Stimulated activated naive CD8-positive, alpha-beta T cell treated with anti-CD3 and anti-CD28 coated beads, Interleukin-15, Interleukin-2, amounts not matched to agents 100 U/mL and 50 U/mL, for 24 hours (primary cell): ENCODE measurements at regions not wholly inside any gene's neighbourhood (a gene's known extent, or its start where the extent isn't known, plus 50 kb on each side); places are given as distances from the start of the nearest gene placed in this dataset.
A peak's percentile ranks its signal among the peaks of the same experiment; 100 is the strongest.
"Not testable (repeated sequence)": the region's sequence is repeated elsewhere in the genome, so short reads cannot be mapped to it uniquely, and the experiment has no call there.

Experiments used
- ATAC-seq: fragments of 150-1000 bp; cut with Tn5 transposase; one replicate; pipeline ENCODE4 v1.10.0; 2021
- DNase-seq: peaks from one replicate; pipeline ENCODE4 v3.0.0; 2021

DNA sequence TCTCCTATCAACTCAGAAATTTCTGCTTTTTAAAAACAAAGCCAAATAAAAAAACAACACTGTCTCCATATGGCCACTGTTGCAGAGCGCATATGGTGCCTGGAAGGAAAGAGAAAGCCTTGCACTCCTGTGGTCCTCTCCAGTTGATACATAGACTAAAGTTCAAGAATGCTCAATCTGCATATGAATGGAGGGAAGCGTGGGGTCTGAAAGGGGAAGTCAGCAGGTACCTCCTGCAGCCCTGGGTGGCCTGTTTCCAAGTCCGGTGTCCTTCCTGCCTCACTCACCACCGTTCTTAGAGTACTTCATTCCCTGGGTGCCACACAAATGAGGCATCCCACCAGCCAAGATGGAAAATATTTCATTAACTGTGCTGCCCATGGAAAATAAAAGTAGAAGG lies 138.3 kb upstream of the PALS2 start:
- no peak for ATAC-seq
- no peak for DNase-seq

DNA sequence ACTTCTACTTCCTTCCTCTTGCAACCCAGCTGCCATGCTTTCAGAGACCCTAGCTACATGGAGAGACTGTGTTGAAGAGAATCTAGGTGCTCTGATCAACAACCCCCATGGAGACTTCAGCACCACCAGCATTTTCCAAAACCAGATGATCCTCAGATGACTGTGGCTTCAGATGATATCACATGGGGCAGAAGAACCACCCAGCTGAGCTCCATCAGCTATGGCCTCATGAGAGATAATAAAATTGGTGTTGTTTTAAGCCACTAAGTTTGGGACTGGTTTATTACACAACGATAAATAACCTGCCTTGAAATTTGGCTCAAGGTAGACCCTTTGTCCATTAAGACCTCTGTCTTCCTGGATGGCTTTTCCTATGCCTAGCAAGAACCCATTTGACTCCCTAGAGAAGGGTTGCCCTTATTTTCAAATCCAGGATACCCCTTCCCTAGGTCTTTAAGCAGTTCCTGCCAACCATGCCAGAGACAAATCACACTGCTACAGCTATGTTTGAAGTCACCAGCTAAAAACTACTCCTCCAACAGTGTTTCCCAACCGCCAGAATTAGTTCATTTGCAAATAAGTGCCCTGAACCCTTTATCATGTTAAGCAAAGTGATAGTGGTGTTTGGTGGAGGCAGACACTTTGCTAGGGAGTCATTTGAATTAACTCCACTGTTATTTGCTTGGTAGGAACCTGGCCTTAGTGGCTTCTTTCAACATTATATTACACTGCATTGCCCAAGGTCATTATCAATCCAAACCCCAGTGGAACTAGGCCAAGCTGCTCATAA lies 136.9 kb upstream of the PALS2 start:
- DNase-seq (no peak), ATAC-seq (no peak)

DNA sequence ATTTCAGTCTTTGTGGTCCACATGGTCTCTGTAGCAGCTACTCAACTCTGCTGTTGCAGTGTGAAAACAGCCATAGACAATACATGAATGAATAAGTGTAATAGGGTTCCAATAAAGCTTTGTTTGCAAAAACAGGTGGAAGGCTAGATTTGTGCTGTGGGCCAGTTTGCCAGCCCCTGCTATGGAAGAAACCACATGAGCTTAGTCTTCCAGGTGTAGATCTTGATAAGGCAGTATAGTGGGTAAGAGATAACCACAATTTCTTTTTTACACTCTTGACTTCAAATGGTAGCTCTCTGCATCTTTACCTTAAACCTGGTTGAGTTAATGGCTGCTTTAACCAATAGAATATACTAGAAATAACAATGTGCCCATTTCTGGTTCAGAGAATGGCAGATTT lies 135.0 kb upstream of the PALS2 start:
- DNase-seq, result no peak
- no peak for ATAC-seq

DNA sequence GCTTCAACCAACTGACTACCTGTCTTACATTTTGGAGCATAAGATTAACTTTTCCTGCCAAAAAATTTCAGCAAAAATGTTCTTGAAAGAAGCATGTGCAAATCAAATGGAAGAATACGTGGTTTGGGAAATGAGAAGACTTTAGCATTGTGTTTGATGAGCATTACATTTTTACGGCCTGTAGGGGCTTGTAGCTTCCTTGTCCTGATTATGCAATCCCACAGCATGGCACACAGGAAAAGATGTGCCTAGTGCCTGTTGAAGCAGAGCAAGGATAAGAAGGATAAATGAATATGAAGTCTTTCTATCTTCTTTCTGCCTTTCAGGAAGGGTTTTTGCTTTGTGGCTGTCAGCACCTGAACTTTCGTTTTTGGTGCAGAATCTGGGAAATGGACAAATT lies 134.1 kb upstream of the PALS2 start:
- ATAC-seq, DNase-seq: not testable (repeated sequence)

DNA sequence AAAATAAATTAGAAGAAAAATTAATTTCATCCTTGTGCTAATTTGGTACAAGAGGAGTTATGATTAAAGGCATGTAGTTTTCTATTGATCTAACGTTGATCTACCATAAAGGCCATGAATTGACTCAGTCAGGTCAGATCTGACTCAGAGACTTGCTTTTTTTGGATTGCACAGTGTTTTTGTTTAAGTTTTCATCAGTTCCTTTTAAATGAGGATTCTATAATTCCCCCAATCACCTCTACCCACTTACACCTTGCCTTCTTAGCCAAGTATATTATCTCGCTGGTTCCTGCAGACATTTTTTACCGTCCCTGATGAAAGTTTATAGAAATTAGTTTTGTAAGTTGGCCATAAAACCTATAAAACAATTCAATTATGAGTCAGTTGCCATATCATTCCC lies 132.4 kb upstream of the PALS2 start:
- DNase-seq (no peak), ATAC-seq (no peak)

DNA sequence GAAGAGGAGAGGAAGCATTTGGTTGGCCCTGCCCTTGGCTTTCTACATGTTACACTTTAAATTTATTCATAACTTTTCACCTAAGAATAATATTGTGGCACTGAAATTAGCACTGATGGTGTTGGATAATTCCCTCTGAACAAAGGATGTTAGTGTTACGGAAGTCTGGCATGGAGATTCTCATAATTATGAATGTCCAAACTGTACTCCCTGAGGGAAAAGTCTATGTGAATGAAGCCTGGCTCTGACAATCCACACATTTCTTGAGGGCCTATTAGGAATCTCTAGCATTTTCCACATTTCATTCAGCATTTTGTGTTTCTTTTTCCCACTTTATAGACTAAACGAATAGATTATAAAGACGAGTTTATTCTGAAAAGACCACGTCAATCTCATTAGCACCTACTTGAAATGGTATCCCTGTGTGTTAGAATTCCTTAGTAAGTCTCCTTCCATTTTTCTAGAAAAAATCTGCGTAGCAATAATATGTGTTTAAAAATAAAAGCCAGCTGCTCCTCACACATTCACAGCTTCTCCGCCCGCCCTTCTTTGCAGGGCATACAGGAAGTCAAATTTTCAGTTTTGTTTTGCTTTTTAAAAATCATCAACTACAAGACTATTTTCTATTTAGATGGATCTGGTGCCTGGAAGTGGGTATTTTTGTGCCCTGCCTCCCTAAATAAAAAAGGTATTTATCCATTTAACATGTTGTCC lies 131.8 kb upstream of the PALS2 start:
- ATAC-seq (no peak), DNase-seq (no peak)

DNA sequence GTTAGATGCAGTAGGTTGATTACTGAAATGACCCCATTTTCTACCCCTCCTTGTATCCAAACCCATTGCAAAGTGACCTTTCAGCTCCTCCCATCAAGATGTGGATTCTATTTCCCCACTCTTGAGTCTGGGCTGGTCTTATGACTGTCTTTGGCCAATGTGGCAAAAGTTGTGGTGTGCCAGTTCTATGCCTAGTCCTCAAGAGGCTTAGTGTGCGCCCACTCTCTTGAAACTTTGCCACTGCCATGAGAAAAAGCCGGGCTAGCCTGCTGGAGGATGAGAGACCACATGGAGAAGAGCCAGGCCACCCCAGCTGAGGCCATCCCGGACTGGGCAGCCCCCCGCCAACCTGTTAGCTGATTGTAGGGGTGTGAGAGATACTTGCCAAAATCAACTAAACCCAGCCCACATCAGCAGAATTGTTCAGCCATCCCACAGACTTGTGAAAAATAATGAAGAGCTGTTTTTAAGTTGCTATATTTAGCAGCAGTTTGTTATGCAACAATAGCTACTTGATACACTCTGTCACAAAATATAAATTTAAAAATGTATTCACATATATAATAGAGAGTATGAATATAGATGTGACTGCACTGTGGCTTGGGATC lies 131.0 kb upstream of the PALS2 start:
- no peak for DNase-seq
- peak; percentile 19 for ATAC-seq

DNA sequence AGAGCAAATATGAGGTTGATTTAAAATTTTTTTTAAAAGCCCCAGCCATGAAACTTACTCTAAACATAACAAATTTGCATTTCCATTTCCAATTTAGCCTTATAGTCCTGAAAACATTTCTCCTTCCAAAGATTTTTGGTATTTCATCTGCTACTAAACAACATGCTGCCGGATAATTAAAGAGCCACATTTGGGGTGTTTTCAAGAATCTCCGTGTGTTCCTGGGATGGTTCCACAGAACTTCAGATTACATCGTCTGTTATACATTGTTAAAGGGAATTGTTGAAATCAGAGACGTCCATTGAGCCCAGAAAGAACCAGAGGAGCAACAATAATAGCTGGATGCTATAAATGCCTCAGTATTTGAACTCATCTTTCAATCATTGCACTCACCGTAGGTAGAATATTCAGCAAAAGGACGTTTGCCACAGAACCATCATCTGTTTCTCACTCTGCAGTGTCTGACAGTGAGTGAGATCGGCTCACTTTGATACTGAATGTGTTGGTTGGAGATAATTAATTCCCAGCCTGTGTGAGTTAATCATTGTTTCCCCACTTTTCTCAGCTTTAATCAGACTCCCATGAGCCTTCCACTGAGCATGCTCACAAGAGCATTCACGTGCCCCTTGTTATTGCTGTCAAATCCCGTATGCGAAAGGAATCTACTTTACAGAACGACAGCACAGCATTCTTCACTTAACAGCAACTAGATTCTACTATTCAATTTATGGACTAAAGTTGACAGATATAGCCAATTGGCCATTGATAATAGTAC lies 128.4 kb upstream of the PALS2 start:
- DNase-seq (no peak), ATAC-seq (no peak)

DNA sequence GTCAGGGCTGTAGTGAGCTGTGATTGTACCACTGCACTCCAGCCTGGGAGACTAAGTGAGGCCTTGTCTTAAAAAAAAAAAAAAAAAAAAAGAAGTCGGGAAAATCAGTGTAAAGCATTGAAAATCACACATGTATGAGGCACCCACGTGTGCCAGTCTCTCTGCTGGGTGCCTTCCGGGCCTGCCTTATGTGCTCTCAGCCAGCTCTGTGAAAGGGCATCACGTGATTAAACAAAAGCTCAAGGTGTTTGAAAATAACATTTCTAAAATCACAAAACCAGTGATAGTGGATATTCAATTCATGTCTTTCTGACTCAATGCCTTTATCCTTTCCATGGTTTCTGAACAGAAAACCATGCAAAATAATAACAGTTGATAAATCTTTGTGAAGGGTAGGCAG lies 125.2 kb upstream of the PALS2 start:
- no peak for DNase-seq
- no peak for ATAC-seq

DNA sequence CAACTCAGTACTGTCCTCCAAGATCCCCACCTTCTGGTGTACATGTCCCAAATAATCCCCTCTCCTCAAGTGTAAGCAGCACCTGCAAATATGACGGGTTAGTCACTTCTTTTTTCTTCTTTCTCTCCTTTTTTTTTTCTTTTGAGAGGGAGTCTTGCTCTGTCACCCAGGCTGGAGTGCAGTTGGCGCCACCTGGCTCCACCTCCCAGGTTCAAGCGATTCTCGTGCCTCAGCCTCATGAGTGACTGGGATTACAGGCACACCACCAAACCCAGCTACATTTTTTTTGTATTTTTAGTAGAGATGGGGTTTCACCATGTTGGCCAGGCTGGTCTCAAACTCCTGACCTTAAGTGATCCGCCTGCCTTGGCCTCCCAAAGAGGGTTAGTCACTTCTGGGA lies 123.8 kb upstream of the PALS2 start:
- not testable (repeated sequence) for ATAC-seq, DNase-seq

DNA sequence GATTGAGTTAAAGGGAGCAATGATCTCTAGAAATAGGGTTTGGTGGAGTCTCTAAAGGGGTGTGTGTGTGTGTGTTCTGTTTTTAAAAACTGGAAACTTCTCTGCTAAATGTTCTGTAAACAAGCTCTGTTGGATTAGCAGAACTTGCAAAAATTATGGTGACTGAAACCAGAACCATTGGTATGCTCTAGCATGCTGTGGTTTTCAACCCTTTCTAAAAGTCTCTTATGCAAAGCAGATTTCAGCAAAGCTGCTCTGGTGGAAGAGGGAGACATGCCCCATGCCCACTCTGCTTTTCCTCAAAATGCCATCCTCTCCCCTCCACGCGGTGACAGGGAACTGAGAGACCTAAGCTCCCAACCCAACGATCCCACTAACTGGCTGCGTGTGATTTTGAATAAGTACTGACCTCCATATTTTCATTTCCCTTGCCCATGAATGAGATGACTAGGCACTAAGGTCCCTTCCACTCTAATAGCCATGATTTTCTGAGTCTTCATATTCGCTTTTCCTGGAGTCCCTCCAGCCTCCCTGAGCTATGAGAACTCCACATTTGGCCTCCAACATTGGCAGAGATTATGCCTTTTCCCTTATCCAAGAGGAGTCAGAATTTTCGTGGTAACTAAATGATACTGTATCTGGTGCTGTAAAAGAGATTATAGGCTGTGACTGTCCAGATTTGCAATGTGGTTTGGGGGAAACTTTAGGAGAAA lies 117.3 kb upstream of the PALS2 start:
- DNase-seq (no peak), ATAC-seq (no peak)

DNA sequence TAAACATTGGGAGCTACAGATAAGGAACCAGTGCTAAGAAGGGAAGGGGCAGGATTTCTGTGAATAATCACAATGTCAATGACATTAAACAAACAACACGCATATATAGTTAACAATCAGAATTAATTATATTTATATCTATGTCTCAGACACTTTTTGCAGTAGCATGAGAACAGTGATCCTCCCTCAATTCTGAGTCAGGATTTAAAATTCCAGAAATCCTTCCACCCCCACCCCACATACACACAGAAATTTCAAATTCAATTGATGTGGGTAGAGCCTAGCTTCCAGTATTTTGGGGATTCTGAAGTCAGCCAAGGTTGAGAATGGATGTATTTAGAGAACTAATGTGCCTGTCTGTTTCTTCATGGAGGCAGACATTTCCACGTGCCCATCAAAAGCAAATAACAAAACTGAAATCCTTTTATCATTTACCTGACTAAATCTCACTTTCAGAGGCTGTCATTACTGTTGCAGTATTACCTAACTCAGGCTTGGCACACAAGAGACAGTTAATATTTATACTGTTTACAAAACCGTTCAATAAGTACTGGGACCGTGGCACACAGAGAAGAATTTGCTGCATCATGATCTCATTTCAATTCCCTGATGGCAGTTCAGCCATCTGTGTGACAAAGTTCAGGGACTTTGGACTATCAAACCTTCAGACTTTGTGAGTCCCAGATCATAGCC lies 116.6 kb upstream of the PALS2 start:
- no peak for DNase-seq
- no peak for ATAC-seq

DNA sequence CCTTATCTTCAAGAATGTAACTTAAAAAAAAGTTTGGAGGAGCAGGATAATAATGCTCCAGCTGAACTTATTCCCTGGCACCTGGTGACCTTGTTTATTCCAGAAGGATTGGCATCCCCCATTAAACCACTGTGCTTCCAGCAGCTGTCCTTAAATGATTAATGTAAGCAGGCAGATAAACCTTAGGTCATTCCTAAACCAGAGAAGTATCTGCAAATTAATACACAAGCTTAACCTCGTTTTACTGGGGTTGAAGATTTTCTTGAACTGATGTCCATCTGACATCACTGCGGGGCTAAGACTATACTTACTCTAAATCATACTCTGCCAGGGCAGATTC lies 116.1 kb upstream of the PALS2 start:
- DNase-seq, result no peak
- ATAC-seq, result no peak

DNA sequence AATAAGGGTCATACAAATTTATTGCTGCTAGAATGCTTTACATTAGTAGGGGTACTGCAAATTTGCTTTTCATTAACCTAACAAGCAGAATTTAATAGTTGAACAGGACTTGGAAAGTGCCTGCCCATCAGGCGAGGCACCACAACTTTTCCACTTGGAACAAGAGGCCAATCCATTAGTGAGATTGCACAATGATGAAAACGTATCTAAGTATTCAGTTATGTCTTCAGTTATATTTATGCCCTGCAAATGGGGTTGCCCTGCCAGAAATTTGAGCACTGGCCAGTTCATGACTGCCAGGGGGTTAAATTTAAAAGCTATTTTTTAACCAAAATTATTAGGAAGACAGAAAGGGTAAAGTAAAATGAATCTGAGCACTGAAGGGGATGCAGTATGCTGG lies 111.1 kb upstream of the PALS2 start:
- ATAC-seq, result no peak
- no peak for DNase-seq

DNA sequence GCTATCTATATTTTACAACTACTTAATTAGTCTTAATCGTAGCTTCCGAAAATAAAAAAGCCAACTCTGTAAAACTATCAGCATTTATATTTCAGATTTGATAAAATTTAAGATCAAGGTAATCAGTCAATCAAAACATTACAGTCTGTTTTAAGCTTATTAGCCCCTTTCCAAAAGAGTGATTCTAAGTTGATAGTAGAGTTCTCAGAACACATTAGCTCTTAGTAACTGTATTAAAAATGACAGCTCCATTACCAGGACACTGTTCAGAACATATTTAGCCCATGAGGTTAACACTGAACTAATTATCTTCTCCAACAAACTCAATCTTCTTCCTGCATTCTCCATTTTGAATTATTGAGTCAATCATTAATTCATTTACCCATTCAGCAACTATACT lies 110.3 kb upstream of the PALS2 start:
- ATAC-seq, result no peak

DNA sequence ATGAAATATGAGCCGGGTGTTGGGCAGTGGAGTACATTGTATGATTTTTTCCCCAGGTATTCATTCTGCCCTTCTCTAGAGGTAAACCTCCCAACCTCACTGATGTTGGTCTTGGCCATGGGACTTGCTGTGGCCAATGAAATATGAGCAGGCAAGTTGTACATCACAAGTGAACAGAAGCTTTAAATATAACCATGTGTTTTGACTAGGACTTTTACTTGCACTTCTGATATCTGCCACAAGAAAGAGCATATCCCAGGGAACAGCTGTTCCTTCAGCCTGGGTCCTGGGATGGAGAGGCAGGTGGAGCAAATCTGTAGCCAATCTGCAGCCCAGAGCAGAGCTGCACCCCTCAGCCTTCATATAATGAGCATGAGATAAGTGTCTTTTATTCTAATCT lies 109.8 kb upstream of the PALS2 start:
- ATAC-seq (no peak), DNase-seq (no peak)

More for the DNA sequence above, 110.3 kb upstream of the PALS2 start:
- no peak for DNase-seq

DNA sequence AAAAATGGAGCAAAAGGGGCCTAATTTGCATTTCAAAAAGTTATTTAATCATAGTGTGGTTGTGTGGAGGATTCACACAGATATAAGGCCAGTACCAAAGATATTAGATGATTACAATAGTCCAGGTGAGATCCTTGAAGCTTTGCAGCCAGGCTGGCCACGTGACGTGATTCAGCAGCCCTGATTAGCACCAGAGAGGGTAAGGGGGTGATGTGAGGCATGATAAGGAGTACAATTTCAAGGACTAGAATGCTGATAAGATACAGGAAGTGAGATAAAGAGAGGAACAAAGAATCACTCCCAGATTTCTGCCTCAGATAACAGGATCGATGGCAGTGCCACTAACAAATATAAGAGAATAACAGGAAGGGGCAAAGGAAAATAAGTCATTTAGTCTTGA lies 108.4 kb upstream of the PALS2 start:
- ATAC-seq, result no peak
- no peak for DNase-seq

DNA sequence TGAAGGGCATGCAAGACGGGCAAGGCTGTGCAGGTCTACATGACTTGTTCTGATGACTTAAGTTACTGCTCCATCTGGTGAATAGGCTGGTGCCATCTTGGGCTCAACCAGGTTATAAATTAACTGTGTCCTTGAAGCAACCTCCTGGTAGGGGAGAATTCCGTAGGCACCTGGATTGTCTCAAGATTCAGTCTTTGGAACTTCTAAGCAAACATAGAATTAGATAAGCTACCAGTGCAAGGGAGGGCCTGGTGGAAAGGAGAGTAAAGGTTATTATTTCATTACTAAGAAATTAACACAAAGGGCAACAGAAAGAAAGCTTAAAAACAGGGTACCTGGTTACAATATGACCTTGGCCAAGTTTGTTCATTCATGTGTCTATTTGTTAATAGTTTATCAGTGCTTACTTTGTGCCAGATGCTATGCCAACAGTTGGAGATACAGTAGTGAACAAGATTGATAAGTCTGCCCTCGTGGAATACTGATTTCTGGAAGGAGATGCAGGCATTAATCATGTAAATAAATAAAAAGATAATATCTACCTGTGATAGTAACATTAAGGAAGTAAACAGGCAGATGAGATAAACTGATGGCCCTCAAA lies 107.0 kb upstream of the PALS2 start:
- no peak for ATAC-seq
- no peak for DNase-seq

DNA sequence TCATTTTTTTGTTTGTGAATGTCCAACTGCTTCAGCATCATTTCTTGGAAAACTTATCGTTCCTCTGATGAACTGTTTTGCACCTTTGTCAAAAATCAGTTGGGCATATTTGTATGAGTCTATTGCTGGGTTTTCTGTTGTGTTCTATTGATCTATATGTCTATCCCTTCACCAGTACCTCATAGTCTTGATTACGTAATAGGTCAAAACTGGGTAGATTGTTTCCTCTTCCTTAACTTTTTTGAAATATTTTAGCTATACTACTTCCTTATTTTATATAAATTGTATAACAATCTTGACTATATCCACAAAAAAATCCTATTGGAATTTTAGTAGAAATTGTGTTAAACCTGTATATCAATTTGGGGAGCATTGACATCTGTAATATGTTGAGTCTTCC lies 104.1 kb upstream of the PALS2 start:
- ATAC-seq, result no peak

DNA sequence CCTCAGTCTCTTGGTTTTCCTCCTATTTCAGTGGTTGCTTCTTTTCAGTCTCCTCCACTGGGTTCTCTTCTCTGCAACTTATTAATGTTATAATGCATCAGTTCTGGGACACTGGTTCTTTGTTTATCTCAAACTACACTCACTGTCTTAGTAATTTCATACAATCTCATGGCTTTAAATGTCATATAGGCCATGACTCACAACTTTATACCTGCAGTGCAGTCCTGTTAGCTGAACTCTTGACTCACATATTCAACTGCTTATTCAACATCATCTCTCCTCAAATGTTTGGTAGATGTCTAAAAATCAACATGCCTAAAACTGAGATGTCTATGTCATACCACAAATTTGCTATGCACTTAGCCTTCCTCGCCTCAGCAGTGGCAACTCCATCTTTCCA lies 101.2 kb upstream of the PALS2 start:
- DNase-seq (no peak), ATAC-seq (peak; percentile 69)

More for the DNA sequence above, 104.1 kb upstream of the PALS2 start:
- DNase-seq, result no peak
